ENCODE measurements at regions not wholly inside any gene's neighbourhood (a gene's known extent, or its start where the extent isn't known, plus 50 kb on each side); places are given as distances from the start of the nearest gene placed in this dataset.

DNA sequence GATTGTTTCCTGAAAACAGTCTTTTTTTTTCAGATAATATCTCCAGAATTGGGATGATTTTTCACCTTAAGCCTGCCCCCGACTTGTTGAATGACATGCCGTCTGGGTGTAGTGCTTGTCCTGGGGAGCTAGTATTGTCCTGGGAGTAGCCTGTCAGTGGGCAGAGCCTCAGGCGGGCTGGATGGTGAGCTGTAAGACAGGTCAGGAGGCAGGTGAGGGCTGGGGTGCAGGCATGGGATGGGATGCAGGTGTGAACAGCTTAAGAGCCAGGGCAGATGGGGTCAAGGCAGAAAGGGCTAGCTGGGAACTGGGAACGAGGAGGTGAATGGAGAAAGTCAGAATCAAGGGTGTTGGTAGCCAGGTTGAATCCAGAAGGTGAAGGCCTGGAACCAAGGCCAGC is 200.2 kb downstream of the CSNK2A3 start:
- H3K27me3 ChIP-seq (ENCODE audit: control insufficient read depth, insufficient read depth, low read length) = no peaks in the 10 kb centered on the region
- no peaks in the 10 kb centered on the region for H3K9me3 ChIP-seq (ENCODE audit: control insufficient read depth, low read depth, low read length)
- H3K27ac ChIP-seq (ENCODE audit: low read length) = no peak overlapping the region
- H3K4me3 ChIP-seq (ENCODE audit: low read length) = no peak overlapping the region
- H3K4me1 ChIP-seq (ENCODE audit: control insufficient read depth, low read depth, low read length) = no peaks in the 10 kb centered on the region
- H3K36me3 ChIP-seq (ENCODE audit: control insufficient read depth, low read depth, low read length) = no peaks in the 10 kb centered on the region
- H3K9ac ChIP-seq (ENCODE audit: low read length) = no peak overlapping the region

DNA sequence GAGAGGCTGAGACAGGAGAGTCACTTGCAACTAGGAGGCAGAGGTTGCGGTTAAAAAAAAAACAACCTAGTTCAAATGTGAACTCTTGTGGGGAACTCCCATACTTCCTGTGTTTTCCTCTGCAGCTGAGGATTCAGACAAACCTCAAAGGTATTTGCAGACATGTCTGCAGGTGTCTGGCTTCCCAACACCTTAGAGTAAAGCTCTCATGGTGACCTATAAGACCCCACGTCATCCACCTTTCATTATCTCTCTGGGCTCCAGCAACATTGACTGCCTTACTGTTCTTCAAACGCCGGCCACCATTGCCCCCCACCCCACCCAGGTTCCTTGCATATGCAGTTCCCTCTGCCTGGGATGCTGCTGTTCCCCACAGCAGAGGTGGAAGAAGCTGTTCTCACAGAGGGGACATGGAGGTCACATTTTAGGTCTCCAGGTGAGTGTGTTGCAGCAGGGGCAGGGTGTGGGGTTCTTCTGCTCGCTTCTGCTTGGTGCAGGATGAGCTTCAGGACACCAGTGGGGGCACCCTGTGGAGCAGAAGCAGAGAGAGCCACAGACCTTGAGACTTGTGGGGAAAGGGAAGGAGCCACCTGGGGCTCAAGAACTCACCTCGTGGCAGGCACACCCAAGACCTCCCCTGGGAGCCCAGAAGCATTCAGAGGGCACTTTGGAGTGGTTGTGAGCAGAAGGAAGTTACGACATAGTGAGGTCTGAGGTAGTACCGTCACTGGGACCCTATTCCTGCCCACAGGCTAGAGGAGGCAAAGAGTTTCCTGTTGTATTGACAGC is 203.2 kb downstream of the CSNK2A3 start:
- Histone ChIP-seq H3K4me3 (ENCODE audit: low read length) (no peak overlapping the region), H3K9me3 (ENCODE audit: control insufficient read depth, low read depth, low read length) (no peaks in the 10 kb centered on the region), H3K27me3 (ENCODE audit: control insufficient read depth, insufficient read depth, low read length) (no peaks in the 10 kb centered on the region), H3K9ac (ENCODE audit: low read length) (no peak overlapping the region), H3K27ac (ENCODE audit: low read length) (no peak overlapping the region), H3K36me3 (ENCODE audit: control insufficient read depth, low read depth, low read length) (no peaks in the 10 kb centered on the region), H3K4me1 (ENCODE audit: control insufficient read depth, low read depth, low read length) (no peaks in the 10 kb centered on the region)

DNA sequence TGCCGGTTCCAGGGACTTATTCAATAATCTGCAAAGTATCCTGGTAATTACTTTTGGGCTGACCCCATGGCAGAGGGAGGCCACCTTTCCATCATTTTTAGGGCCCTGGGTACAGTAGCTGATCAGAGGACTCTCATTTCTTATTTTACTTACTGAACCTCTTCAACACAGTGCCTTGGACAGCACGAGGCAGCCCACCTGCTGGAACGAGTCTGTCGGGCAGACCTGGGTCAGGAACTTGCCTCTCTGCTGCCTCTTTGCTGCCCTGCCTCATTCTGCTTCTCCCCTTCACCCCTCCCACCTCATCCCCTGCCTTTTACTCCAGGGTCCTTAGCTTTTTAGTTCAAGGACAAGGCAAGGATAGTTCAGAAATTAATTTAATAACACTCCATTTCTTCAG is 204.5 kb downstream of the CSNK2A3 start:
- Histone ChIP-seq H3K27ac (ENCODE audit: low read length) (no peak overlapping the region), H3K9ac (ENCODE audit: low read length) (no peak overlapping the region), H3K36me3 (ENCODE audit: control insufficient read depth, low read depth, low read length) (no peaks in the 10 kb centered on the region), H3K4me1 (ENCODE audit: control insufficient read depth, low read depth, low read length) (no peaks in the 10 kb centered on the region), H3K4me3 (ENCODE audit: low read length) (no peak overlapping the region), H3K9me3 (ENCODE audit: control insufficient read depth, low read depth, low read length) (no peaks in the 10 kb centered on the region), H3K27me3 (ENCODE audit: control insufficient read depth, insufficient read depth, low read length) (no peaks in the 10 kb centered on the region)

DNA sequence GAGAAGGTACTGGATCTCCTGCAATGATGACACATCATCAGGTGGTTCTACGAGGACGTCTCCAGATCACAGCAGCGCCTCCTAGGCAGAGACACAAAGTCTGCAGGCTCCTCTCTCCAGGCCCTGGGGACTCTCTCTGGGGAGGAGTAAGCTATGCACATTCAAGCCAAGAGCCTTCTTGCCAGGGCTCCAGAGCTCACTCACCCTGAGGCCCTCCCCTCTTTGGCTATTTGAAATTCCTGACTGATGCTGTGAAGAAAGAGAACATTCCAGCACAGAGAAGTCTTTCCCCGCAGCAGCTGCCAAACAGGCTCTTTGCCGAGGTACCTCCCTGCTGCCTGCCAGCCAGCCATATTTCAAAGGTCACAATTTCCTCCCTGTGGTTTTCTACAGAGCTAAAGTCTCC is 204.9 kb downstream of the CSNK2A3 start:
- Histone ChIP-seq H3K36me3 (ENCODE audit: control insufficient read depth, low read depth, low read length) (no peaks in the 10 kb centered on the region), H3K27ac (ENCODE audit: low read length) (no peak overlapping the region), H3K4me1 (ENCODE audit: control insufficient read depth, low read depth, low read length) (no peaks in the 10 kb centered on the region), H3K27me3 (ENCODE audit: control insufficient read depth, insufficient read depth, low read length) (no peaks in the 10 kb centered on the region), H3K4me3 (ENCODE audit: low read length) (no peak overlapping the region), H3K9ac (ENCODE audit: low read length) (no peak overlapping the region), H3K9me3 (ENCODE audit: control insufficient read depth, low read depth, low read length) (no peaks in the 10 kb centered on the region)

DNA sequence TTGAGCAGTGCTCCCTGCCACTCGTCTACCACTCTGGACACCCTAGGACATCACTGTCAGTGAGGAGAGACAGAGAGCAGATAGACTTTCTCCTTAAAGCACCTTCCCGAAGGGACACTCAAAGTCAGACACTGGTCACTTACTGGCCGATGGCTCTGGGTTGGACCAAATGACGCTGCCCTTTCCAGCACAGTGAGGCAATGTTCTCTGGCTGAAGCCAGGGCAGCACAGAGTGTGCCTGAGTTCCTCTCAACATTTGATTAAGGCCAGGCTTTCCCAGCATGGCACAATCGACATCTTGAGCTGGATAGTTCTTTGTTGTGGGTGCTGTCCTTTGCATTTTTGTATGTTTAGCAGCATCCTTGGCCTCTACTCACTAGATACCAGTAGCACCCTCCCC is 206.2 kb downstream of the CSNK2A3 start:
- no peaks in the 10 kb centered on the region for H3K36me3 ChIP-seq (ENCODE audit: control insufficient read depth, low read depth, low read length)
- no peaks in the 10 kb centered on the region for H3K4me1 ChIP-seq (ENCODE audit: control insufficient read depth, low read depth, low read length)
- no peak overlapping the region for H3K4me3 ChIP-seq (ENCODE audit: low read length)
- H3K9me3 ChIP-seq (ENCODE audit: control insufficient read depth, low read depth, low read length) = no peaks in the 10 kb centered on the region
- no peaks in the 10 kb centered on the region for H3K27me3 ChIP-seq (ENCODE audit: control insufficient read depth, insufficient read depth, low read length)
- no peak overlapping the region for H3K27ac ChIP-seq (ENCODE audit: low read length)
- H3K9ac ChIP-seq (ENCODE audit: low read length) = no peak overlapping the region

DNA sequence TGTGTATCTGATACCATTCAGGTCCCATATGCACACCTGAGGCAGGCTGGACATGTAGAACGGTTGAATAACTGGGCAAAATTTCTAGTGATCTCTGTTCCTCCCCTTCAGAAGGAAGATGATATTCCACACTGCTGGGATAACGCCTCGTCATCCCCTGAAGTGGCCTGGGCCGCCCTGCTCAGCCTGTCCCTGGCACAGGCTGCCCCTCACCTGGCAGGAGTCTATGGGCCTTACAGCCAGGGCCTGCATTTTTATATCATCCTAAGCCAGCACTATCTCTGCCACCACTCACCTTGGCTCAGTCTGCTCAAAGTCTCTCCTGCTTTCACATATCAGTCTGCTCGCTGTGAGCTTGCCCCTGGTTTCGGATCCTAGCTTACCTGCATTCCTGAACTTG is 209.2 kb downstream of the CSNK2A3 start:
- Histone ChIP-seq H3K4me3 (ENCODE audit: low read length) (no peak overlapping the region), H3K9ac (ENCODE audit: low read length) (no peak overlapping the region), H3K27me3 (ENCODE audit: control insufficient read depth, insufficient read depth, low read length) (no peaks in the 10 kb centered on the region), H3K9me3 (ENCODE audit: control insufficient read depth, low read depth, low read length) (no peaks in the 10 kb centered on the region), H3K4me1 (ENCODE audit: control insufficient read depth, low read depth, low read length) (no peaks in the 10 kb centered on the region), H3K27ac (ENCODE audit: low read length) (no peak overlapping the region), H3K36me3 (ENCODE audit: control insufficient read depth, low read depth, low read length) (no peaks in the 10 kb centered on the region)

DNA sequence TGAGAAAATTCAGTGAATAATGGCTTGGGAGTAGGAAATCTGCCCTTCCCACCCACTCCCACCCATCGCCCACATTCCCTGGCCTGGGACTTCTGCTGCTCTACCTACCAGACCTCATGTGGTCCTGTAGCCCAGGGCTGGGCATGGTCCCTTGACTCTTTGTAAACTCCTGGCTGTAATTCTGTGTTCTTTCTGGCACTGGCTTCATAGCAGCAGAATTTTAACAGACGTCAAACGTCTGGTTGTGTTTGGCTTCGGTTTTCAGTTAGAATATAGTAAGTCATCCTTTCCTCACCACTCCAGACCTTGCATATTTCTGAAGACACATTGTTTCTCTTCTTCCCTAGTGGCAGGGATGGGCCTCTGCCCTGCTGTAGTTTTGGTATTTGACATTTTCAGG is 210.6 kb downstream of the CSNK2A3 start:
- no peaks in the 10 kb centered on the region for H3K27me3 ChIP-seq (ENCODE audit: control insufficient read depth, insufficient read depth, low read length)
- H3K4me3 ChIP-seq (ENCODE audit: low read length) = no peak overlapping the region
- no peaks in the 10 kb centered on the region for H3K9me3 ChIP-seq (ENCODE audit: control insufficient read depth, low read depth, low read length)
- H3K9ac ChIP-seq (ENCODE audit: low read length) = no peak overlapping the region
- H3K27ac ChIP-seq (ENCODE audit: low read length) = no peak overlapping the region
- no peaks in the 10 kb centered on the region for H3K36me3 ChIP-seq (ENCODE audit: control insufficient read depth, low read depth, low read length)
- no peaks in the 10 kb centered on the region for H3K4me1 ChIP-seq (ENCODE audit: control insufficient read depth, low read depth, low read length)

DNA sequence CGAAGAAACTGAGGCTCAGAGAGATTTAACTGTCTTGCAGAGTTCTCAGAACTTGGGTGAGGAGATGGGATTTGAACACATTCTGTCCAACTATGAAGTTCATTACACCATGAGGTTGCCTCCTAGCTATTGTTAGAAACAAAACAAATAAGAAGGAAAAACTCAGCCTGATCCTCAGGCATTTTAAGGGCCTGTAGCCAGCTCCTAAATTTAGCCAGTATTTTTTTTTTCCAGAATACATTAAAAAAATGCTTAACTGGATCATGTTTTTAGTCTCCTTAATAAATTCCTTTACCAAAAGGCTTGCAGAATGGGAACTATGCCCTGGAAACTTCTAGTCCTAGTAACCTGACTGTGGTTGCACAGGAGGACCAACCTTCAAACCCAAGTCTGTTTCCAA is 212.0 kb downstream of the CSNK2A3 start:
- Histone ChIP-seq H3K9ac (ENCODE audit: low read length) (no peak overlapping the region), H3K4me1 (ENCODE audit: control insufficient read depth, low read depth, low read length) (peaks cover 2% of the 10 kb centered on the region), H3K27ac (ENCODE audit: low read length) (no peak overlapping the region), H3K27me3 (ENCODE audit: control insufficient read depth, insufficient read depth, low read length) (no peaks in the 10 kb centered on the region), H3K36me3 (ENCODE audit: control insufficient read depth, low read depth, low read length) (no peaks in the 10 kb centered on the region), H3K9me3 (ENCODE audit: control insufficient read depth, low read depth, low read length) (no peaks in the 10 kb centered on the region), H3K4me3 (ENCODE audit: low read length) (no peak overlapping the region)

DNA sequence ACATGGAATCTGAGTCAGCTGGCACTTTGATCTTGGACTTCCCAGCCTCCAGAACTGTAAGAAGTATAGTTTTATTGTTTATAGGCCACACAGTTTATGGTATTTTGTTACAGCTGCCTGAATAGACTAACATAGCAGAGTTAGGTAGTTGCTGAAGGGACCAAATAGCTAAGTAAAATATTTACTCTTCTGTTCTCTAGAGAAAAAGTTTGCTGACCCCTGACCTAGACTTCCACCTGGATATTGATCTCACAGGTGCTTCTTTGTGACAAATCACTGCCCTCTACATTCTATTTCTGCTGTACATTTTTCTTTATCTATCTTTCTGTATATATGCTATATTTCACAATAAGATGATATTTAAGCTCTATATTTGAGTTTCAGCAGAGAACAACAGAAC is 212.5 kb downstream of the CSNK2A3 start:
- Histone ChIP-seq H3K9me3 (ENCODE audit: control insufficient read depth, low read depth, low read length) (no peaks in the 10 kb centered on the region), H3K36me3 (ENCODE audit: control insufficient read depth, low read depth, low read length) (no peaks in the 10 kb centered on the region), H3K4me3 (ENCODE audit: low read length) (no peak overlapping the region), H3K9ac (ENCODE audit: low read length) (no peak overlapping the region), H3K27me3 (ENCODE audit: control insufficient read depth, insufficient read depth, low read length) (no peaks in the 10 kb centered on the region), H3K4me1 (ENCODE audit: control insufficient read depth, low read depth, low read length) (peaks cover 6% of the 10 kb centered on the region), H3K27ac (ENCODE audit: low read length) (no peak overlapping the region)

DNA sequence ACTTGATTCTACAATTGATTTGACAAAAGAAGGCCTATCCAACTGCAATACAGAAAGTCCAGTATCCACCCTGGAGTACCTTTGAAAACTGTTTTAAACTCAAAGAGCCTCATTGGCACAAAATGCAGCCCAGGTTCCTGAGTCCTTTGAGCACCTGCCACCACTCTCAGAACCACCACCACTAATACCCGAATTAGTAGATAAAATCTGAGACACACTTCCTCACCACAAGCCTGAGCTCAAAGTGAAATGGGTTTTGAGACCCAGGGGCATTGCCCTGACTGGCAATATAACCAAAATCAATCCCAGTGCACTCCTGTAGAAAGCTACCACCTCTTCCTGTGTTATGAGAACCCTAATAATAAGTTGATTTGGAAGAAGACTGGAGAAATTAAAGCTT is 215.7 kb downstream of the CSNK2A3 start:
- Histone ChIP-seq H3K4me3 (ENCODE audit: low read length) (no peak overlapping the region), H3K9me3 (ENCODE audit: control insufficient read depth, low read depth, low read length) (no peaks in the 10 kb centered on the region), H3K9ac (ENCODE audit: low read length) (no peak overlapping the region), H3K27ac (ENCODE audit: low read length) (no peak overlapping the region), H3K27me3 (ENCODE audit: control insufficient read depth, insufficient read depth, low read length) (no peaks in the 10 kb centered on the region), H3K36me3 (ENCODE audit: control insufficient read depth, low read depth, low read length) (no peaks in the 10 kb centered on the region), H3K4me1 (ENCODE audit: control insufficient read depth, low read depth, low read length) (peaks cover 6% of the 10 kb centered on the region)

DNA sequence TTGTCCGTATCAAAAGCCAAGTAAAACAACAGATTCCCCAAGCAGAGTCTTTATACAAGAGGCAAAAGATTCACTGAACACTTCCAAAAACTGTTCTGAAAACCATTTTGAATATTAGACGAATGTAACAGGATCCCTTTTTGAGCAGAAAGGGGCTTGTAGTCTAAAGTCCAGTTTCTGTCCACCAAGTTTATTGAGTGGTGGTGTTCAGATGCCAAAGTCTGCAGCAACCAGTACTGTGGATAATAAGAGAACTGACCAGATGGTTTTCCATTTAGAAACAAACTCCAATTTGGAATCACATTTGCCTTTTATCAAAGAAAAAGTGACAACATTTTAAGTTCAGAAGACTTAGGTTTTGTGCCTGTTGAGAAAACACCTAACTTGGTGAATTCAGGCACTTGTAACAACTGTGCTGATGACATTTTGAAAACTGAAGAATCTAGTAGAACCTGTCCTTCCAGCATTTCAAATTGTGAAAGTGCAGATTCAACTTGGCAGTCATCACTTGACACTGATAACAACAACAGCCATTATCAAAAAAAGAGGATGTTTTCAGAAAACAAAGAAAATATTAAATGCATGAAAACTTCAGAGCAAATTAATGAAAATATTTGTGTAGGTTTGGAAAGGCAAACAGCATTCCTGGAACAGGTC is 217.1 kb downstream of the CSNK2A3 start:
- H3K9me3 ChIP-seq (ENCODE audit: control insufficient read depth, low read depth, low read length) = no peaks in the 10 kb centered on the region
- no peak overlapping the region for H3K4me3 ChIP-seq (ENCODE audit: low read length)
- H3K36me3 ChIP-seq (ENCODE audit: control insufficient read depth, low read depth, low read length) = no peaks in the 10 kb centered on the region
- no peak overlapping the region for H3K9ac ChIP-seq (ENCODE audit: low read length)
- H3K4me1 ChIP-seq (ENCODE audit: control insufficient read depth, low read depth, low read length) = peaks cover 6% of the 10 kb centered on the region
- no peaks in the 10 kb centered on the region for H3K27me3 ChIP-seq (ENCODE audit: control insufficient read depth, insufficient read depth, low read length)
- H3K27ac ChIP-seq (ENCODE audit: low read length) = no peak overlapping the region

DNA sequence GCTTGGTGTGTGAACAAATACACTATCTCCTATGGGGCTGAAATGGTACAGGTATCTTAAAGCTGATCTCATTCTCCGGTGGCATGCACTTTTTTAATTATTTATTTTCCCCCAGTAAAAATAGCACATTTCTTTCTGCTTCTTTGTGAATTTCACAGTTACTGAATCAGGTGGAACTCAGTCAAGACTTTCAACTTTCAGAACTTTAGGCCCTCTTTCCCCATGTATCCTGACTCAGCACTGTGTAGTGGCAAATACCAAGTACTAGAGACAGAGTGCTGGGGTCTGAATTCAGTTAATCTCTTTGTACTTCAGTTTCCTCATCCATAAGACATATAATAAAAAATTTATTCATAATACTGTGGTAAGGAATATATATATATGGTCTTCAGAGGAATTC is 223.9 kb downstream of the CSNK2A3 start:
- Histone ChIP-seq H3K4me3 (ENCODE audit: low read length) (no peak overlapping the region), H3K9me3 (ENCODE audit: control insufficient read depth, low read depth, low read length) (no peaks in the 10 kb centered on the region), H3K4me1 (ENCODE audit: control insufficient read depth, low read depth, low read length) (no peaks in the 10 kb centered on the region), H3K27me3 (ENCODE audit: control insufficient read depth, insufficient read depth, low read length) (no peaks in the 10 kb centered on the region), H3K27ac (ENCODE audit: low read length) (no peak overlapping the region), H3K36me3 (ENCODE audit: control insufficient read depth, low read depth, low read length) (no peaks in the 10 kb centered on the region), H3K9ac (ENCODE audit: low read length) (no peak overlapping the region)
